GM13976 (cell line): ENCODE measurements at regions not wholly inside any gene's neighbourhood (a gene's known extent, or its start where the extent isn't known, plus 50 kb on each side); places are given as distances from the start of the nearest gene placed in this dataset.

Source experiments
- DNase-seq: peaks from one replicate; pipeline ENCODE4 v3.0.0; 2012; ENCODE audit warnings: low spot score
- in situ Hi-C: fragments of 300-500 bp; cut with MboI; formaldehyde crosslinking; loops from one replicate; pipeline ENCODE4 v1.12.0; 2022; ENCODE audit warnings: low sequenced_read_pairs, mixed read lengths, inconsistent platforms; ENCODE audit not compliant: unreplicated experiment
- TF ChIP-seq, protein P1 (sequence below): IDR thresholded peaks from 2 replicates; pipeline ENCODE4 v1.5.1; 2012; ENCODE audit warnings: borderline replicate concordance, mild to moderate bottlenecking; ENCODE audit not compliant: insufficient read depth; ENCODE audit errors: extremely low read depth, missing control alignments, control extremely low read depth

DNA sequence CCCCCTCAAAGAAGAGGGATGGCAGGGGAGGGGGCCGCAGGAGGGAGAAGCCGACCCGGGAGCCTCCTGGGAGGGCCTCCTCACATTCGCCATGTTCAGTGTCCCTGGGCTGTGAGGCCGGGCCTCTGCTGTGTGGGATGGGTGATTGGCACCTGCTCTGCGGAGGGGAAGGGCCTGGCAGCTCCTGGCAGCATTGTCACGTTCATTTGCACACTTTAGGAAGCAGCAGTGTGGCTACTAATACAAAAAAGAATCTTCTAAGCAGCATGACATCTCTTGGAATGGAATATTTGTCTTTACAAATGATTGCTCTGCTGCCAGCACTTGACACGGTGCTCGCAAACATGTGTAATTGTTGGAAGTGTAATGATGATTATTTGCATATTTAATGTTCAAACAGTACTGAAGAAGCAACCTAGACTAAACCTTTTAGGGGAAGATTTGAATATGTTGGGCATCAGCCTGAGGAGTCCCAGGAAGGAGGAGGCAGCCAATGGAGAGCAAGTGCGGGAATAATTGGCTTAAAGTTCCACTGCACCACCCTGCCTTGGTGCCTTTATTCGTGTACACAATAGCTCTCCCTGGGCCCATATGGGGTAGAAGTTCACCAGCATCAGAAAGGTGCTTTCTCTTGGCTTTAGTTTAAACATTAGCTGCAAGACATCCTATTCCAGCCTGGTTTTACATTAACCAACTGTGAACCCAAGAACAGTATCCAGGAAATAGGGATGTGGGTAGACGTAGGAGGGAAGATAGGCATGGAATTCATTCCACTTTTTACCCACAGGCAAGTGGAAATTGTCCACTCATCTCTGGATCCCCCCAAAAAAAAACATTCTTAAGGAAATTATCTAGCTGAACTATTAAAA lies 404.9 kb downstream of the TMEM182 start:
- in situ Hi-C loops, result loop anchor here (25.0 kb wide), 1 partner anchor 1696 kb away; the partner anchor contains the start of gene POU3F3
- no peak for DNase-seq
- TF ChIP-seq, protein P1, sequence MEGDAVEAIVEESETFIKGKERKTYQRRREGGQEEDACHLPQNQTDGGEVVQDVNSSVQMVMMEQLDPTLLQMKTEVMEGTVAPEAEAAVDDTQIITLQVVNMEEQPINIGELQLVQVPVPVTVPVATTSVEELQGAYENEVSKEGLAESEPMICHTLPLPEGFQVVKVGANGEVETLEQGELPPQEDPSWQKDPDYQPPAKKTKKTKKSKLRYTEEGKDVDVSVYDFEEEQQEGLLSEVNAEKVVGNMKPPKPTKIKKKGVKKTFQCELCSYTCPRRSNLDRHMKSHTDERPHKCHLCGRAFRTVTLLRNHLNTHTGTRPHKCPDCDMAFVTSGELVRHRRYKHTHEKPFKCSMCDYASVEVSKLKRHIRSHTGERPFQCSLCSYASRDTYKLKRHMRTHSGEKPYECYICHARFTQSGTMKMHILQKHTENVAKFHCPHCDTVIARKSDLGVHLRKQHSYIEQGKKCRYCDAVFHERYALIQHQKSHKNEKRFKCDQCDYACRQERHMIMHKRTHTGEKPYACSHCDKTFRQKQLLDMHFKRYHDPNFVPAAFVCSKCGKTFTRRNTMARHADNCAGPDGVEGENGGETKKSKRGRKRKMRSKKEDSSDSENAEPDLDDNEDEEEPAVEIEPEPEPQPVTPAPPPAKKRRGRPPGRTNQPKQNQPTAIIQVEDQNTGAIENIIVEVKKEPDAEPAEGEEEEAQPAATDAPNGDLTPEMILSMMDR, result no peak

DNA sequence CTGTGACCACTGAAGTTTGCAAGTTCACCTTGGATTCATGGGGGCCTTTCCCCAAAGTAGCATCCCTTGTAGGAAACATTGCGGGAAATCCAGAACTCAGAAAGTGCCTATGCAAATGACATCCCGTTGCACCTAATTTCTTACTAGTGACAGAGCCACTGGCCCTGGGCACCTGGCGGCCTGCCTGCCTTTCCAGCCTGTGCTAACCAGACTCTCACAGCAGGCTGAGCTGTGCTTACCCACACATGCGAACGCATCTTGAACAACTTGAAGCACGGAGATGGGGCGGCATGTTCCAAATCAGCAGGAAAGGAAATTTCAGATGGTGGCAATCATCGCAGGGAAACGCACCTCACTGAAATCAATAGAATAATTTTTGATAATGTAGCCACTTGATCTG lies 405.8 kb downstream of the TMEM182 start:
- in situ Hi-C loops, result loop anchor here (25.0 kb wide), 1 partner anchor 1695 kb away; the partner anchor contains the start of gene POU3F3
- DNase-seq, result no peak

DNA sequence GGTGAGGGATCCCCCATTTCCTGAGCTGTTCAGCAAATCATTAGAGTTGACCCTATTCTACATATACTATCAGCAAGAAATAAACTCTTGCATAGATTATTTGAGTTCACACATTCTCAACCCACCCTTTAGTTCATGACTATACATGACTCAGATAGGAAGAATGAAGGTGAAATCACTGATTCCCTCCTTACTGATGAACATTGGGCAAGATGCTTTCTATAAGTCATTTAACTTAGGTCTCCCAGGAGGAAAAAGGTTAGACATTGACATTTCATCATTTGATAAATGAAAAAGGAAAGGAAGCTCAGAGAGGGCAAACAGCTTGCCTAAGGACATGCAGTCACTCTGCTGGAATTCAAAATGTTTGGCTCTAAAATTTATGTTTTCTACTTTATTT lies 408.0 kb downstream of the TMEM182 start:
- TF ChIP-seq, protein P1, result no peak
- no peak for DNase-seq
- in situ Hi-C loops, result loop anchor here (25.0 kb wide), 1 partner anchor 1692 kb away; the partner anchor contains the start of gene POU3F3

More for the DNA sequence above, 405.8 kb downstream of the TMEM182 start:
- TF ChIP-seq, protein P1, result no peak

DNA sequence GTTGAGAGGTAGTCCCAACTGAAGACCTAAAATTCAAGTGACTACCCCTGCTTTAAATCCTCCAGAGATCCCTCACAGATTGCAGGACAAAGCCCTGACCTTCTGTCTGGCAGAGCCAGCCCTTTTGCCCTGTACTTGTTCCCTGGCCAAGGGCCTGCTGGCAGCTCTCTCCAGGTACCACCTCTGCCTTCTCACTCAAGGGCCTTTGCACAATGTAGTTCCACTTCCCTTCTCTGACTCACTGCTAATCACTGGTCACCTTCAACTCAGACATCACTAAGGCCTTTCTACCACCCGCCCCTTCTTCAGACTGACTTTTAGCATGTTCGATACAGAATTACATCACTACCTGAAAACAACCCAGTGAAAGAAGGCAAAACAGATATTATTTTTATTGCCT lies 411.0 kb downstream of the TMEM182 start:
- TF ChIP-seq, protein P1, result no peak
- no peak for DNase-seq
- in situ Hi-C loops, result loop anchor here (25.0 kb wide), 1 partner anchor 1689 kb away; the partner anchor contains the start of gene POU3F3

DNA sequence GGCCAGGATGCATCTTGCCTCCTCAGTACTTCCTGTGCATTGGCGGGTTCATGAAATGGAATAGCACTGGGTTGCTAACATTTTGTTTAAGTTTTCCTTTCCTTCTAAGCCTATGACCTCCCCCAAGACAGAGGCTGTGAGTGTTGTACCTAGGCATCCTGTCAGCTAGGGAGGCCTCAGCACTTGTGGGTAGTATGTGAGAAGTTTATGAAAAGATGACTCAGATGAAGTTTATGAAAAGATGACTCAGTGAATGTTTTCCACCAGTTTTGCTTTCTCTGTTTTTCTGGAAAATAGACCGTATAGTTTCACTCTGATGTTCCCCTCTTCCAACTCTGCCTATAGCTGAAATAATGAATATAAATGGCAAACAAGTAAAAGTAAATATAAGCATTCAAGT lies 412.9 kb downstream of the TMEM182 start:
- in situ Hi-C loops, result loop anchor here (25.0 kb wide), 1 partner anchor 1688 kb away; the partner anchor contains the start of gene POU3F3
- no peak for DNase-seq
- TF ChIP-seq, protein P1, result no peak

DNA sequence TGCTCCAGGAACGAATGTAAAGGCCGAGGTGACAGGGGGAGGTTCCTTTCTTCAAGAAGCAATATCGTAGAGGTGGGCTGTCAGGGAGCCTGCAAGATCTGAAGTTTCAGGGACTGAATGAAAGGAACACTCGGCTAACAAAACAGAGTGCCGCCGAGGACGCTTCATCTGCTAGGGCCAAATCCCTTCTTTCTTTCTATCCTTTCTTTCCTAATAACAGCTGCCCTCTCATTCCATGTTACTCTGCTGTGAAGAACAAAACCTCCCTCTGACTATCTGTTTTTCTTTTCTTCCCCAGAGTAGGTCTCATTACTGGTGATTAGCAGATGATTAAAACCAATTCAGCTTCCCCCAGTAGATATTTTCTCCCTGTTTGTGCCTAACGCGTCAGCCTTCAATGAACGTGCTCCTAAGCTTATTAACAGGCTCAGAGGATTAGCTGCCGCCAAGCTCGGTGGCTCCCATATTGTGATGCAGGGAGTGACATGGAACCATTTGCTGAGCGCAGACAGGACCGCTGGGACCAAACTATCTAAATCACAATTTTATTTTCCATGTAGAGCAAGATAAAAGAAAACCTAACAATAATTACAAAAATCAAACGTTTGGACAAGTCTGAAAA lies 414.6 kb downstream of the TMEM182 start:
- TF ChIP-seq, protein P1, result no peak
- in situ Hi-C loops, result no loop called here
- no peak for DNase-seq
